ENCODE measurements at regions not wholly inside any gene's neighbourhood (a gene's known extent, or its start where the extent isn't known, plus 50 kb on each side); places are given as distances from the start of the nearest gene placed in this dataset.

DNA sequence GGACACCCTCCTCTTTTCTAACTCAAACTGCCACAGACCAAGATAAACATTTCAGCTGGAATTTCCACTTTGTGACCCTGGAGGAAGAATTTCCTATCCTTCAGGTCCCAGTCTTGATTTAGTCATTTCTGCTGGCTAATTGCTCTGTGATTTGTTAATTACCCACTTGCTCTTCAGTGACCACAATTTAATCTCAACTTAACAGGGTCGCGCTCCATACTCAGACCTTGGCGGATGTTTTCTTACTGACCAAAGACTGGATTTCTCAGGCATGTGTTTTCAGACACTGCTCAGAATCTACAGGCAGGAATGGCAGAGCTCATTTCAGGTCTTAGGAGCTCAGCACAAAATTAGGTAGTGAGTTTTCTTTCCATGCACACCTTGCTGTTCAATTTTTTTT is 188.9 kb downstream of the ASMT start:
- H3K27ac ChIP-seq: no peak overlapping the region
- peaks cover 7% of the 10 kb centered on the region for H3K4me1 ChIP-seq (ENCODE audit: low read depth, poor library complexity, severe bottlenecking)
- no peaks in the 10 kb centered on the region for H3K36me3 ChIP-seq (ENCODE audit: insufficient read depth)
- TF ChIP-seq, protein P1, sequence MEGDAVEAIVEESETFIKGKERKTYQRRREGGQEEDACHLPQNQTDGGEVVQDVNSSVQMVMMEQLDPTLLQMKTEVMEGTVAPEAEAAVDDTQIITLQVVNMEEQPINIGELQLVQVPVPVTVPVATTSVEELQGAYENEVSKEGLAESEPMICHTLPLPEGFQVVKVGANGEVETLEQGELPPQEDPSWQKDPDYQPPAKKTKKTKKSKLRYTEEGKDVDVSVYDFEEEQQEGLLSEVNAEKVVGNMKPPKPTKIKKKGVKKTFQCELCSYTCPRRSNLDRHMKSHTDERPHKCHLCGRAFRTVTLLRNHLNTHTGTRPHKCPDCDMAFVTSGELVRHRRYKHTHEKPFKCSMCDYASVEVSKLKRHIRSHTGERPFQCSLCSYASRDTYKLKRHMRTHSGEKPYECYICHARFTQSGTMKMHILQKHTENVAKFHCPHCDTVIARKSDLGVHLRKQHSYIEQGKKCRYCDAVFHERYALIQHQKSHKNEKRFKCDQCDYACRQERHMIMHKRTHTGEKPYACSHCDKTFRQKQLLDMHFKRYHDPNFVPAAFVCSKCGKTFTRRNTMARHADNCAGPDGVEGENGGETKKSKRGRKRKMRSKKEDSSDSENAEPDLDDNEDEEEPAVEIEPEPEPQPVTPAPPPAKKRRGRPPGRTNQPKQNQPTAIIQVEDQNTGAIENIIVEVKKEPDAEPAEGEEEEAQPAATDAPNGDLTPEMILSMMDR (conservative IDR thresholded peaks at IDR 0.05; ENCODE audit: low read depth, low read length): no peak
- no peaks in the 10 kb centered on the region for H4K20me1 ChIP-seq (ENCODE audit: insufficient read depth)
- no peak overlapping the region for H3K4me2 ChIP-seq
- H3K4me3 ChIP-seq (IDR thresholded peaks at IDR 0.05; ENCODE audit: insufficient read depth, low read depth, low read length): no peak overlapping the region
- H2AFZ ChIP-seq (ENCODE audit: low read depth): no peak overlapping the region
- no peaks in the 10 kb centered on the region for H3K79me2 ChIP-seq (ENCODE audit: insufficient read depth, low read depth)
- H3K27me3 ChIP-seq (ENCODE audit: insufficient read depth, low read depth): no peaks in the 10 kb centered on the region
- no peak overlapping the region for H3K9ac ChIP-seq

DNA sequence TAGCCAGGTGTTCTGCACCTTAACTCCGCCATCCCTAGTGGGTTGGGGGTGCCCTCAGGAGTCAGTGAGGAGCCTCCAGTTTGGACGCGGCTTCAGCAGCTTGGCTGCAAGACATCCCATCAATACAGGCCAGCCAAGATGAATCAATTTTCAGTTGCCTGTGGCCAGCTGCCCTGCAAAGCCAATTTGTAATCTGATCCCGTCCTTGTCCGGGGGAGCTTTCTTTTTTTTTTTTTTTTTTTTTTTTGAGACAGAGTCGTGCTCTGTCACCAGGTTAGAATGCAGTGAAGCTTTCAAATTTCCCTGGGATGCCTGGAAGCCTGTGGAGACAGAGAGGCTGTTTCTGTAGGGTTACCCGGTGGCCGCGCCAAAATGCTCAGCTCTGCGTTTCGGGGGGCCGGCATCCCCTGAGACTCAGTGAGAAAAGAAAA is 192.5 kb downstream of the ASMT start:
- H2AFZ ChIP-seq (ENCODE audit: low read depth): no peak overlapping the region
- no peaks in the 10 kb centered on the region for H4K20me1 ChIP-seq (ENCODE audit: insufficient read depth)
- H3K4me3 ChIP-seq (IDR thresholded peaks at IDR 0.05; ENCODE audit: insufficient read depth, low read depth, low read length): no peak overlapping the region
- TF ChIP-seq, protein P1 (conservative IDR thresholded peaks at IDR 0.05; ENCODE audit: low read depth, low read length): no peak
- no peaks in the 10 kb centered on the region for H3K79me2 ChIP-seq (ENCODE audit: insufficient read depth, low read depth)
- H3K36me3 ChIP-seq (ENCODE audit: insufficient read depth): no peaks in the 10 kb centered on the region
- no peak overlapping the region for H3K27ac ChIP-seq
- H3K27me3 ChIP-seq (ENCODE audit: insufficient read depth, low read depth): no peaks in the 10 kb centered on the region
- H3K4me1 ChIP-seq (ENCODE audit: low read depth, poor library complexity, severe bottlenecking): peaks cover 7% of the 10 kb centered on the region
- no peak overlapping the region for H3K9ac ChIP-seq
- H3K4me2 ChIP-seq: no peak overlapping the region

DNA sequence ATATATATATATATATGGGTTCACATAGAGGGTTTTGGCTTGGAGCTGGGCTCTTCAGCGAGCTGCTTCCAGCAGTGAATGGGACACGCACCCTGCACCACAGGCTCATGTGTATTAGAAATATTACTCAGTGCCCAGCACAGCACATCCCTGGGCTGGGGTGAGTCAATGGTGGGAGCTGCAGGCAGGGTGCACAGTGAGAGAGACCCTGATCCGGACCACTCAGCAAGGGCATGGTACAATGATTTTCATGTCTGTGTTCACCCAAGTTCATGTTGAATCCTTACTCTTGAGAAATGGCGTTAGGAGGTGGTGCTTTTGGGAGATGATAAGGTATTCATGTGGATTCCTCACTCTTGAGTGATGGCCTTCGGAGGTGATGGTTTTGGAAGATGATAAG is 194.7 kb downstream of the ASMT start:
- Histone ChIP-seq H3K36me3 (ENCODE audit: insufficient read depth) (no peaks in the 10 kb centered on the region), H3K4me3 (IDR thresholded peaks at IDR 0.05; ENCODE audit: insufficient read depth, low read depth, low read length) (no peak overlapping the region), H3K4me2 (no peak overlapping the region), H2AFZ (ENCODE audit: low read depth) (no peak overlapping the region), H3K27me3 (ENCODE audit: insufficient read depth, low read depth) (no peaks in the 10 kb centered on the region), H3K9ac (no peak overlapping the region), H3K4me1 (ENCODE audit: low read depth, poor library complexity, severe bottlenecking) (peaks cover 4% of the 10 kb centered on the region), H3K27ac (no peak overlapping the region), H3K79me2 (ENCODE audit: insufficient read depth, low read depth) (no peaks in the 10 kb centered on the region), H4K20me1 (ENCODE audit: insufficient read depth) (no peaks in the 10 kb centered on the region)
- TF ChIP-seq, protein P1 (conservative IDR thresholded peaks at IDR 0.05; ENCODE audit: low read depth, low read length): no peak

DNA sequence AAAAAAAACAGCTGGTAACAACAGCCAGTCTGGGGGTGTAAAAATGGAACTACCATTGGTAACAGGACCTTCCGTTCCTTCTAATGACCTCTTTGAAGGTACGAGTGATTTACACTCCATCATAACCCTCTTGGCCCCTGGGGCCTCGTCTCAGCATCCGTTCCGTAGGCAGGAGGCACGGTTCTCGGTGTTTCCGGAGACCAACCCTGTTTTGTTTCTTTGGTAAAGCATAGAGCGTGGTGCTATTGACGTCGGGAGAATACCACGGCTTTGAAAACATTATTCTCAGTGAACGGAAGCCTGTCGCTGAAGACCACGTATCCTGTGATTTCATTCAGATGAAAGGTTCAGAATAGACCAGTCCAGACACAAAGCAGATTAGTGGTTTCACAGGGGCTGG is 198.9 kb downstream of the ASMT start:
- H3K27ac ChIP-seq: no peak overlapping the region
- H3K36me3 ChIP-seq (ENCODE audit: insufficient read depth): no peaks in the 10 kb centered on the region
- H3K4me3 ChIP-seq (IDR thresholded peaks at IDR 0.05; ENCODE audit: insufficient read depth, low read depth, low read length): no peak overlapping the region
- TF ChIP-seq, protein P1 (conservative IDR thresholded peaks at IDR 0.05; ENCODE audit: low read depth, low read length): no peak
- H4K20me1 ChIP-seq (ENCODE audit: insufficient read depth): no peaks in the 10 kb centered on the region
- H3K9ac ChIP-seq: no peak overlapping the region
- H2AFZ ChIP-seq (ENCODE audit: low read depth): no peak overlapping the region
- no peaks in the 10 kb centered on the region for H3K4me1 ChIP-seq (ENCODE audit: low read depth, poor library complexity, severe bottlenecking)
- no peaks in the 10 kb centered on the region for H3K79me2 ChIP-seq (ENCODE audit: insufficient read depth, low read depth)
- no peak overlapping the region for H3K4me2 ChIP-seq
- H3K27me3 ChIP-seq (ENCODE audit: insufficient read depth, low read depth): no peaks in the 10 kb centered on the region
